H1 (cell line): ENCODE measurements at regions not wholly inside any gene's neighbourhood (a gene's known extent, or its start where the extent isn't known, plus 50 kb on each side); places are given as distances from the start of the nearest gene placed in this dataset.

Experiments used
- EGR1 ChIP-seq: IDR thresholded peaks from 2 replicates; pipeline ENCODE4 v1.6.1; 2011; ENCODE audit warnings: low read depth, low read length, borderline replicate concordance
- SP4 ChIP-seq: IDR thresholded peaks from 2 replicates; pipeline ENCODE4 v1.6.1; 2012; ENCODE audit warnings: low read length, inconsistent platforms
- SUZ12 ChIP-seq: fragments of 200-600 bp; sonication (generic); IDR thresholded peaks from 2 replicates; pipeline ENCODE4 v1.6.1; 2012; ENCODE audit warnings: mild to moderate bottlenecking, inconsistent platforms, low read length, moderate library complexity, mixed read lengths

- TF ChIP-seq SP4 (no peak), SUZ12 (no peak), EGR1 (no peak)
Measured at GRCh38 chr3:158882445-158882844, 80.6 kb downstream of the MFSD1 start (continued).
